ENCODE measurements at regions not wholly inside any gene's neighbourhood (a gene's known extent, or its start where the extent isn't known, plus 50 kb on each side); places are given as distances from the start of the nearest gene placed in this dataset.
"Not testable (repeated sequence)": the region's sequence is repeated elsewhere in the genome, so short reads cannot be mapped to it uniquely, and the experiment has no call there.

DNA sequence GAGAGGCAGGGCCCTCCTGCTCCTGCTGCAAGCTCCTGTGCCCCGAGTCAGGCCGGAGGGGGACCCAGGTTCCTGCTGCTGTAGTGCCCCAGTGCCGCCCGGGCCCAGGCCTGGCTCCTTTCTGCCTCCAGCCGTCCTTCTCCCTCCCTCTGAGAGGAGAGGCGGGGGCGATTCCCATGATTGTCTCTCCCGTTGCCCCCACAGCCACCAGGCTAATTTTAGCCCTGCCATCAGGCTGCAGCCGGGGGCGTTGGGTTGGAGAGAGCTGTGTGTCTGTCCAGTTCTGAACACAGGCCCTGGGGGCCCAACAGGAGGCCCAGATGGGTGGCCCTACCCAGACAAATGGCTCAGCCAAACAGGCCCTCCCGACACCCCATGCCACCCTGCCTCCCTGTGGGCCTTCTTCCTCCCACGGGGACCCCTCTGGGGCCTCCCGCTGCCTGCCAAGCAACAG is 214.8 kb downstream of the TBC1D2B start:
- no peak for DNase-seq (ENCODE audit: low spot score)

DNA sequence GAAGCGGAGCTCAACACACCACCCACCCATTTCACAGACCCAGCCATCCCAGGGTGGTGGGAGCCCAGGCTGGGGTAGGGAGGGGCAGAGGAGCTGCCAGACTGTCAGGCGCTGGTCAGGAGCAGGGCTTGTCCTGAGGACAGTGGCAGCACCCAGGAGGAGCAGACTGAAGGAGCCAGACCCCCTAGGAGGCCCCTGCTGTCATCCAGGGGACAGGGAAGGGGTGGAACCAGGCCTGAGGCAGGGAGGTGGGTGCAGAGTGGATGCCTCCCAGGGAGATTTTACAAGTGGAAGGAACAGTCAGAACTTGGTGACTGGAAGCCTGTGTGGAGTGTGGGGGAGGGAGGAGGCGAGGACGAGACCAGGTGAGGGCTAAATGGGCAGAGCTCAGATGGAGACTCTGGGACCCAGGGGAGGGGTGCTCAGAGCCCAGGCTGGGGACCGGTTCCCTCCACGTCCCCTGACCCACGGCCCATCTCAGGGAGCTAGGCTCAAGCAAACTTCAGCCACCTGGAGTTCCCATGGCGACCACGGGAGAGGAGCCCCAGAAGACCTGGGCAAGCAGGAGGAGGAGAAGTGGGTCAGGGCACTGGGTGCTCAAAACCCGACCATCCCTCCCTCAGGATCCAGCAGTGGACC is 215.4 kb downstream of the TBC1D2B start:
- not testable (repeated sequence) for DNase-seq (ENCODE audit: low spot score)

DNA sequence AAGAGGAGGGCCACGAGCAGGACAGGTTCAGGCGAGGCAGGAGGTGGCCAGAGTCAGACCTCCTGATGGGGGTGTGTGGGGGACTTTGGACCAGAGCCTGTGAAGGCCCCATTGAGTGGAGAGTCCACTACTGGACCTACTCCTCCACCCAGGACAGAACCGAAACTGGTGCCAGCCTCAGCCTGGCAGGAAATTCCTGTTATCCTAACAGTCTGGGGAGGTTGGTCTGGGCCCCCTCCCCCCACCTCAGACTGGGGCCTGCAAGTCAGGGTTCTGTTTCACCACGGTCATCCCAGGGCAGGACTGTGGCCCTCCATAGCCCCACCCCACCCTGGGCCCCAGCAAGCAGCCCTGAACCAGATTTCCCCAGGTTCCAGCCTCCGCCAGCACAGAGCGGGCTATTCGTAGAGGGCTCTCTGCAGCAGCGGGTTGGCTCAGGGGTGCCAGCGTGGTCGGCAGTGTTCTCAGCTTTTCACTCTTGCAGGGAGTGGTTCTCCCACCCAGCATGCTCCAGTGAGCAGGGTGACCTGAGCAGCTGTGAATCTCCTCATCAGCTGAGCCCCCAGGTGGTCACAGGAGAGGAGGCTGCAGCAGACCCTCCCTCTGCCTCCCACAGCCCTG is 217.3 kb downstream of the TBC1D2B start:
- no peak for DNase-seq (ENCODE audit: low spot score)

DNA sequence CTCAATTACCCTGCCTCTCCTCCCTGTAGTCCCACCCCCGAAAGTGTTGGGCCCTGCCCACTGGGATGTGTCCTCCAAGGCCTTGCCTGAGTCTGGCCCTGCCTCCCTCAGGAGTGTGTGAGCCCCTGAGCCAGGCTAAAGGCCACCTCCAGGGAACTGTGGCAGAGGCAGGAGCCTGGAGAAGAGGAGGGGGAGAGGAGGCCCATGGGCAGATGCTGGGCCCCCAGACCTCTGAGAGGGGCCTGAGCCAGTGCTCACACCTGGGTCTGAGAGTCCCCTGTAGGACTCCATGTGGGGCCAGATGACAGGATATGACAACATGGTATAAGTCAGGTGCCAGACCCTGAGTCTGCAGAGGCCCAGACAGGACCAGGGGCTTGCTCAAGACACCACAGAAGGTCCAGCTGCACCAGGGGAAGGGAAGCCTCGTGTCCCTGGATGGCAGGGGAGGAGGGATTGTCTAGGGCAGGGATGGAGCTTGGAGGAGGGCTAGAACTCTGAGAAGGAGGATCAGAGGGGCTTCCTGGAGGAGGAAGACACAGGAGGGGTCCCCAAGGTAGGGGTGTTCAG is 217.9 kb downstream of the TBC1D2B start:
- no peak for DNase-seq (ENCODE audit: low spot score)

DNA sequence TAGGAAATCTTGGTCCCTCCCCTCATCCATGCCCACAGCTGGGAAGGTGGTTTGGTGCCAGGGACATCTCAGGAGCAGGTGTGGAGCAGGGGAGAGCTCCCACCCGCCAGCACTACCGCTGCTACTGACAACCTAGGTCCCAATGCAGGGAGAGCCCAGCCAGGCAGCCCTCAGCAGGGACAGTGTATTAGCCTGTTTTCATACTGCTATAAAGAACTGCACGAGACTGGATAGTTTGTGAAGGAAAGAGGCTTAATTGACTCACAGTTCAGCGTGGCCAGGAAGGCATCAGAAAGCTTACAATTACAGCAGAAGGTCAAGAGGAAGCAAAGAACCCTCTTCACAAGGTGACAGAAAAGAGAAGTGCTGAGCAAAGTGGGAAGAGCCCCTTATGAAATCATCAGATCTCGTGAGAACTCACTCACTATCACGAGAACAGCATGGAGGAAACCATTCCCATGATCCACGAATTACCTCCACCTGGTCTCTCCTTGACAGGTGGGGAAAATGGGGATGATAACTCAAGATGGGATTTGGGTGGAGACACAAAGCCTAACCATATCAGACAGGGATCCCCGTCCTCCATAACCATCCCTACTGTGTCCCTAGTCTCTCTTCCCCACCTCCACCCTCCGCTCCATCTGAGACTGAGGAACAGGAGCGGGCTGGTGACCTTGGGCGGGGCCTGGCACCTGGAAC is 218.6 kb downstream of the TBC1D2B start:
- DNase-seq (ENCODE audit: low spot score), result no peak

DNA sequence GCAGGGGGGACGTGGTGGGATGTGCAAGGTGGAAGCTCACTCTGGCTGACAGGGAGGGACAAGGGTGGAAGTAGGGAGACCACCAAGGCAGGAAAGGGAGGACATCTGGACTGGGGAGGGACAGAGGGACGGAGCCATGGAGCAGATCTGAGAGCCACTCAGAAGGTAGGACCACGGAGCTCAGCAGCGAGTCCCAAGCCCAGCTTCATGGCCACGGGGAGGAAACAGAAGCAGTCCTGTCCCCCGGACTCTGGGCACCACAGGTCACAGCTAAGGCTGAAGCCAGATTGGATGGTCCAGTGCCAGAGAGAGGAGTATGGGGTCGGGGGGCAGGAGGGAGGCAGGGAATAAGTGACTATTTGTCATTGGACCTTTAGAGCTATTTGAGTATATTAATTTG is 220.1 kb downstream of the TBC1D2B start:
- no peak for DNase-seq (ENCODE audit: low spot score)

DNA sequence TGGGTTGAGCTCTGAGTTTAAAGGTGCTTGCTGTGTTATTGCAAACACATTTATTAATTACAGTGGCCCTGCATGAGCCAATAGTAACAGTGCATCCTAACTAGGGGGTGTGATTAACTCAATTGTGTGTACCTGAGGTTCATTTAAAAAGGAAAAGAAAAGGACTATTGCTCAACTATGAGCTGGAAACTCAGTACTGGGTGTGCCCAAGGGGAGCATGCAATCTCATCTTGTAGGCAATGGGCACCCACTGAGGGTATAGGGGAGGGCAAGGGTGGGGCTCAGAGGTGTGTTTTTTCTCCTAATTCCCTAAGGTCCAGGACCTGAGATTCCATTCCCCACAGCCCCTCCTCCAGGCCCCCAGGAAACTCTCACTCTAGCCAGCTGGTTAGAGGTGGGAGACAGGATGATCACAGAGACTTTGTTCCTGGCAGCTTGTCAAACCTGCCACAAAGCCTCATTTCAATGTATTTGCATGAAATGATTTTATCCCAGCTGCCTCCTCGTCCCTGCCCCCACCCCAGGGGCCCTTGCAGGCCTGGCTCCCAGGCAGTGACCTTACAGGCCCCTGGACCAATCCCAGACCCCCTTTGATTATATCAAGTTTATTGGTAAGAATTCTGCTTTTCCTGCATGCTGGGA is 220.7 kb downstream of the TBC1D2B start:
- no peak for DNase-seq (ENCODE audit: low spot score)

DNA sequence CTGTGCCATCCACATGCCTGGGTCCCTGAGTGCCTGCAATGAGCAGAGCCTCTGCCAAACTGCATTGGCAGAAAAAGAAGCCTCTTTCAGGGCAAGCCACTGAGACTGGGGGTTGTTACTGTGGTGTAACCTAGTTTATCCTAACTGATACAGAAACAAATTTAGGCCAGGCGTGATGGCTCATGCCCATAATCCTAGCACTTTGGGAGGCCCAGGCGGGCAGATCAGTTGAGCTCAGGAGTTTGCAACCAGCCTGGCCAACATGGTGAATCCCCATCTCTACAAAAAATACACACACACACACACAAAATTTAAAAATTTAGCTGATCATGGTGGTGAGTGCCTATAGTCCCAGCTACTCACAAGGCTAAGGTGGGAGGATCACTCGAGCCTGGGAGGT is 221.6 kb downstream of the TBC1D2B start:
- DNase-seq (ENCODE audit: low spot score), result no peak

DNA sequence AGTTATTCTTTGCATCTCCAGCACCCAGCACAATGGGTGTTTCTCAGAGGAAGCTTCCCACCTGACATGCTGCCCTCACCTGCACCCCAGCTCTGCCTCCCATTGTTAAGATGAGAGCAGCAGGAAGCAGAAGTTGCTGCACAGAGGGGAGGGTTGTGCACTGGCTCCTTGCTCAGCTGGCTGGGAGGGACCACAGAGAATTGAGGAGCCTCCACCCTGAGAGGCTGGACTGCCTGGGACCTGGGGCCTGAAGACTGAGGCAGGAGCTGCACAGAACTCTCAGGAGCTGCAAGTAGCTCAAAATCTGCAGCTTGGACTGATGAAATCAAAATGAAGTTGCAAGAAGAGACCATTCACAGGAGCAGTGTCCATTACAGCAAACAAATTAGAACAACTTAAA is 222.3 kb upstream of the LINGO1 start:
- DNase-seq (ENCODE audit: low spot score), result no peak

DNA sequence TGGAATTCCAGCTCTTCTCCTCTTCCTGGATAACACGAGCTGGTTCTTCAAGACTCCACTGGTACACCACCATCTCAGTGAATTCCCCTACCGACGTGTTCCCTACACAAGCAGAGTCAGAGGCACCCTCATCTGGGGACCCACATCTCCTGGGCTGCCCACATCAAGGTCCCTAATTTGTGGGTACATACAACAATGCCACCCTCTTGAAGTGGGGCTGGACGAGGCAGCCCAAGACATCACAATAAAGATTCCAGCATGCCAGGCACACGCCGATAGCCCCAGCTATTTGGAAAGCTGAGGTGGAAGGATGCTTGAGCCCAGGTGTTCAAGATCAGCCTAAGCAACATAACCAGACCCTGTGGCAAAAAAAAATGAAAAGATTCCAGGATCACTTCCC is 221.2 kb upstream of the LINGO1 start:
- DNase-seq (ENCODE audit: low spot score), result no peak

DNA sequence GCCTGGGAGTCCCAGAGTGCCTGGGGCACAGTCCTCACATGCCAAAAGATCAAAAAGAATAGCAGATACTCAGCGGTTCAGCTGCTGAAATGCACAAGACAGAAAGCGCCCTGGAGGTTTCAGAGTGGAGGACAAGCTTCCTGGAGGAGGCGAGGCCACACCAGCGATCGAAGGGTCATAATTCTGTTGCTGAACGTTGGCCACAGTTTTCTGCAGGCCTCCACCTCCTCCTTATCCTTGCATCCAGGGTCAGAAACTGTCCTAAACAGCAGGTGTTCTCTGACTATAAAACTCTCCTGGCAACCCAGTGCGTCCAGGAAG is 220.3 kb upstream of the LINGO1 start:
- DNase-seq (ENCODE audit: low spot score), result no peak

DNA sequence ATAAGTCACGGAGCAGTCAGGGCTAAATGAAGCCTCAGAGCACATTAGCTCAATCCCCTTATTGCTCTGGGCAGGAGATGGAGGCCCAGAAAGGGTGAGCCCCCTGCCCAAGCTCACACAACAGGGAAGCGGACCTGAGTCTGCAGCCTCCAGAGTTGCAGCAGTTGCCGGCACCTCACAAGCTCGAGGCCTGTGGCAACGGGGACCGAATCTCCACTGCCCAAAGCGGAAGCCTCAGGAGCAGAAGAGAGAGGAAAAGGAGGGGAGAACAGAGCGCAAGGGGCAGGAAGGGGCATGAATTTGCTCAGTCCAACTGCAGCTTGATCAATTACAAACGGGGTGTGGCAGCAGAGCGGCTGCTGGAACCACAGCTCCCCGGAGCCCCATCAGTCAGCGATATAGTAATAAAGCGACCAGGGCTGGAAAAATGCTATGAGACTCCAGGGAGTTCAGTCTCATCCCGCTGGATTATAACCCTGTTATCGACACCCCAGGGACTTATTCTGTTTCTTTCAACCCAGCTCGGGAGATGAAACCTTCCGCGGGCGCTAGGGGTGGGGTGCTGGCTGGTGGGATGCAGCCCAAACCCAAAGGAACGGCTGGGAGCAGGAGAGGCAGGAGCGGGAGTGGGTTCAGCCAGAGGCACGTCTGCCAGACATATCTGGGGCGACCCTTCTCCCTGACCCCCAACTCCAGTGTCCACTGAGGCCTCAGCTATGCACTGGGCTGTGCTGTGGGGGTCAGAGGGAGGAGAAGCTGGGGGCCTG is 219.7 kb upstream of the LINGO1 start:
- DNase-seq (ENCODE audit: low spot score), result no peak

DNA sequence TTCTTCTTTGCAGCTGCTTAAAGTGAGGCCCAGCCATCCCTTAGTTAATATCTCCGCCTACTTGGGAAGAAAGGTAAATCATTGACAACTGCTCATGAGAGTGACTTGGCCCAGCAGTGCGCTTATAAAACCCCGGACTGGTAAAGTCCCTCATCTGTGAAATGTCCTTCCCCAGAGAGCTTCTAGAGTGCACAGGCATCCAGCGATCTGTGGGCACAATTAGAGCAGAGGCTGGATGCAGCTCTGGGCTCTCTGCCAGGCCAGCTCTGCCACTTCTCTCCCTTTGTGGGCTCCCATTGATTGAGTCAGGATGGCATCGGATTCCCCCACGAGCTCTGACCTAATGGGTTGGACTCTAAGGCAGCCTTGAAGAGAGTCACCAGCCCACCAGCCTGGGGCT is 219.0 kb upstream of the LINGO1 start:
- DNase-seq (ENCODE audit: low spot score), result no peak

DNA sequence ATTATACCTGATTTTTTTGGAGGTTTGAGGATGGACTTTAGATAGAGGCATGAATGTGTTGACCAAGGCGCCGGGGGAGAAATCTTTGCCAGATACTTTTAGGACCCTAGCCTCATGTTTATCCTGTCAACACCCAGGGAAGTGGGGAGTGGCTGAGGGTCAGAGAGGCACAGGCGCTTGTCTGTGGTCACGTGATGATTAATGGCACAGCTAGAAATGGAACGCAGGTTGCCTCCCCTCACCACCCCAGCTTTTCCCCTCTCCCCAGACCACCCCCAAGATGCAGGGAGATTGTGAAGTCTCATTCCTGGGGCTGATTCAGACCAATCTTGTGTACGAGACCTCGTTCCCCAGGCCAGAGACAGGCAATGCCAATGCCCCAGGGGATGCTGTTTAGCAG is 218.4 kb upstream of the LINGO1 start:
- no peak for DNase-seq (ENCODE audit: low spot score)

DNA sequence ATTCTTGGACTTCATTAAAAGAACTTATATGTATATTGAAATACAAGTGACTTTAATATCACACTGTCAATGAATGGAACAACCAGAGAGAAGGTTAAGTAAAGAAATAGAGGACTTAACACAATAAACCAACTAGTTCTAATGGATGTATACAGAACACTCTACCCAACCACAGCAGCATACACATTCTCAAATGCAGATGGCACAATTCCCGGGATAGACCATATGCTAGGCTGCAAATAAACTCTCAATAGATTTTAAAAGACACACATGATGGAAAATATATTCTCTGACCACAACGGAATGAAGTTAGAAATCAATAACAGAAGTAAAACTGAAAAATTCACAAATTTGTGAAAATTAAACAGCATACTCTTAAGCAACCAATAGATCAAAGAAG is 214.3 kb upstream of the LINGO1 start:
- DNase-seq (ENCODE audit: low spot score), result no peak

DNA sequence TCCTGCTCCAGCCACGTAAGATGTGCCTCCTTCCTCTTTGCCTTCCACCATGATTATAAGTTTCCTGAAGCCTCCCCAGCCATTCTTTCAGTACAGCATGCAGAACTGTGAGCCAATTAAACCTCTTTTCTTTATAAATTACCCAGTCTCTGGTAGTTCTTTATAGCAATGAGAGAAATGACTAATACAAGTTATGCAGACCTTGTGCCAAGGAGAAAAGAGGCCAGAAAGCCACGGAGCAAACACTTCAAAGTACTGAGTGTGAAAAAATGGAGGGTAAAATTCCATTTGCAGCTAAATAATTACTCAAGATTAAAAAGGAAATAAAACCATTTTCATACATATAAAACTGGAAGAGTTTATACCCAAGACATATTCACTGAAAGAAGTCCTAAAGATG is 213.6 kb upstream of the LINGO1 start:
- no peak for DNase-seq (ENCODE audit: low spot score)

DNA sequence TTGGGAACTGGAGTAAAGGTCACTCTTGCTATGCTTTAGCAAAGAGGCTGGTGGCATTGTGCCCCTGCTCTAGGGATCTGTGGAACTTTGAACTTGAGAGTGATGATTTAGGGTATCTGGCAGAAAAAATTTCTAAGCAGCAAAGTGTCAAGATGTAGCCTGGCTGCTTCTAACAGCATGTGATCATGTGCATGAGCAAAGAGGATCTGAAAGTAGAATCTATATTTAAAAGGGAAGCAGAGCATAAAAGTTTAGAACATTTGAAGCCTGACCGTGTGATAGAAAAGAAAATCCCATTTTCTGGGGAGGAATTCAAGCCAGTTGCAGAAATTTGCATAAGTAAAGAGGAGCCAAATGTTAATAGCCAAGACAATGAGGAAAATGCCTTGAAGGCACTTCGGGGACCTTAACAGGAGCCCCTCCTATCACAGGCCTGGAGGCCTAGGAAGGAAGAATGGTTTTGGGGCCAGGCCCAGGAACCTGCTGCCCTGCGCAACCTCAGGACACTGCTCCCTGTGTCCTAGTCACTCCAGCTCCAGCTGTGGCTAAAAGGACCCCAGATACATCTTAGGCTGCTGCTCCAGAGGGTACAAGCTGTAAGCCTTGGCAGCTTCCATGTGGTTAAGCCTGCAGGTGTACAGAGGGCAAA is 212.2 kb upstream of the LINGO1 start:
- DNase-seq (ENCODE audit: low spot score), result no peak

DNA sequence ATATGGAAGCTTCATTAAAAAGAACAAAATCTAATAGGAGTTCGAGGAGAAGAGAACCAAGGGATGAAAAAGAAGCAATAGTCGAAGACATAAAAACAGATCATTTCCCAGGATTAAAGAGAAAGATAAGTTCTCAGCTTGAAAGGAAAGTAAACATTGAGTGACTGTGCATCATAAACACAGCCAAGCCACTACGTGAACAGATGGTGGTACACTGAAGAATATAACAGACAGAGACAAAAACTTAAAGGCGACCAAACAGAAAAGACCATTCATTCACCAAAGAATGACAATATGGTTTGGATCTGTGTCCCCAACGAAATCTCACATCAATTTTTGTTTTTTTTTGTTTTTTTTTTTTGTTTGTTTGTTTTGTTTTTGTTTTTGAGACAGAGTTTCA is 210.8 kb upstream of the LINGO1 start:
- DNase-seq (ENCODE audit: low spot score), result no peak

DNA sequence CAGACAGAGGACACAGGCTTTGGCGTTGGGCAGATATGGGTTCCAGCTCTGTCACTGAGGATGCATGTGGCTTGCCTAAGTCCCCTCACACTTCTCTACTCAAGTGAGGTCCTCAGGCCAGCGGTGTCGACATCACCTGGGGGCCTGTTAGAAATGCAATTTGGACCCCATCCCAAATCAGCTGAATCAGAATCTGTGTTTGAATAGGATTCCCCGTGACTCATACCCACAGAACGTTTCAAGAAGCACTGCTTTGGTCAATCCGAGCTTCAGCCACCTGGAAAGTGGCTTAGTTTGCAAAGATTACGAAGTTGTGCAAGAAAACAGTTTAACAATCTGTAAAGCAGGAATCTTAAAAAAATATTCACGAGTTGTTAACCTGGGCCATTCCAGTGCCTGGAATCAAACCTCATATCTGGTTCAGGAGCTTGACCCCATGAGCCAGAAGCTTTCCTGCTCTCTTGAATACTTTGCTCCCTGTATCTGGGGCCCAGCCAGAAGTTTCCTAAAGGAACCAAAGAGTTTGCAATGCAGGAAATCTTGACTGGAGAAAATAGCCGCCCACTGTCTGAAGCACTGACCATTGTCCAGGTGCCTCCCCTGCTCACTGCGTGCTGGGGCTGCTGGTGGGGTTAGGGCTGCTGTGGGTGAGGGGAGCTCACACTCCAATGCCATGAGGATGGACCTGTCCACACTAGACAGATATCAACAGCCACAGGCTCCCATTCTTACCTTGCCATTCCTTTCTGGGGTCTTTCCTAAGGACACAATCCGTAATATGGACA is 208.5 kb upstream of the LINGO1 start:
- peak; percentile 81 for DNase-seq (ENCODE audit: low spot score)

All from A172 (cell line).